ENCODE measurements at regions not wholly inside any gene's neighbourhood (a gene's known extent, or its start where the extent isn't known, plus 50 kb on each side); places are given as distances from the start of the nearest gene placed in this dataset.

GRCh38 chr7:118006979-118007378, 133.7 kb upstream of the CTTNBP2 start:
- no peak overlapping the region for H3K4me3 ChIP-seq (ENCODE audit: low read depth, low read length)
- DNase-seq (ENCODE audit: low read depth, low spot score), result no peak
- POLR2A ChIA-PET, result no interaction called here
- no peak for TF ChIP-seq CTCF (IDR thresholded peaks at IDR 0.05; ENCODE audit: insufficient read depth, low read length, missing control alignments)
- CTCF ChIA-PET, result no interaction called here

- DNase-seq (ENCODE audit: low read depth, low spot score), result no peak
- CTCF ChIA-PET, result no interaction called here
- TF ChIP-seq CTCF (IDR thresholded peaks at IDR 0.05; ENCODE audit: insufficient read depth, low read length, missing control alignments), result no peak
- POLR2A ChIA-PET, result no interaction called here
- no peak overlapping the region for H3K4me3 ChIP-seq (ENCODE audit: low read depth, low read length)
Measured at GRCh38 chr7:118009419-118009818, 136.2 kb upstream of the CTTNBP2 start.

- no peak overlapping the region for H3K4me3 ChIP-seq (ENCODE audit: low read depth, low read length)
- TF ChIP-seq CTCF (IDR thresholded peaks at IDR 0.05; ENCODE audit: insufficient read depth, low read length, missing control alignments), result no peak
- ChIA-PET POLR2A (no interaction called here), CTCF (no interaction called here)
- no peak for DNase-seq (ENCODE audit: low read depth, low spot score)
Measured at GRCh38 chr7:118011652-118012051, 138.4 kb upstream of the CTTNBP2 start.

GRCh38 chr7:118013252-118014010, 140.2 kb upstream of the CTTNBP2 start:
- no peak for DNase-seq (ENCODE audit: low read depth, low spot score)
- POLR2A ChIA-PET, result no interaction called here
- H3K4me3 ChIP-seq (ENCODE audit: low read depth, low read length), result no peak overlapping the region
- TF ChIP-seq CTCF (IDR thresholded peaks at IDR 0.05; ENCODE audit: insufficient read depth, low read length, missing control alignments), result no peak
- CTCF ChIA-PET, result no interaction called here

- no peak for TF ChIP-seq CTCF (IDR thresholded peaks at IDR 0.05; ENCODE audit: insufficient read depth, low read length, missing control alignments)
Measured at GRCh38 chr7:118022546-118022945, 149.3 kb upstream of the CTTNBP2 start.

GRCh38 chr7:118026791-118027190, 153.6 kb upstream of the CTTNBP2 start:
- ChIA-PET POLR2A (no interaction called here), CTCF (no interaction called here)
- DNase-seq (ENCODE audit: low read depth, low spot score), result no peak
- TF ChIP-seq CTCF (IDR thresholded peaks at IDR 0.05; ENCODE audit: insufficient read depth, low read length, missing control alignments), result no peak
- no peak overlapping the region for H3K4me3 ChIP-seq (ENCODE audit: low read depth, low read length)

More at GRCh38 chr7:118022546-118022945, 149.3 kb upstream of the CTTNBP2 start:
- CTCF ChIA-PET, result no interaction called here
- POLR2A ChIA-PET, result no interaction called here
- H3K4me3 ChIP-seq (ENCODE audit: low read depth, low read length), result no peak overlapping the region
- no peak for DNase-seq (ENCODE audit: low read depth, low spot score)

Measured in AG04449 (cell line).